Stimulated activated CD4-positive, alpha-beta T cell treated with anti-CD3 and anti-CD28 coated beads, Interleukin-15, amount 100 ng/mL, for 48 hours (primary cell): ENCODE measurements at regions not wholly inside any gene's neighbourhood (a gene's known extent, or its start where the extent isn't known, plus 50 kb on each side); places are given as distances from the start of the nearest gene placed in this dataset.
"Not testable (repeated sequence)": the region's sequence is repeated elsewhere in the genome, so short reads cannot be mapped to it uniquely, and the experiment has no call there.

Experiments
- DNase-seq, 2 donors: peaks; one replicate each; pipeline ENCODE4 v3.0.0-alpha.2; 2020; ENCODE audit warnings: low read depth in 2 of 2

- DNase-seq = no peak
Observed at GRCh38 chr2:137886083-137886831, 78.0 kb upstream of the HNMT start.

- no peak for DNase-seq
Observed at GRCh38 chr2:137888845-137889244, 75.4 kb upstream of the HNMT start.

GRCh38 chr2:137892739-137893138 is 71.5 kb upstream of the HNMT start:
- DNase-seq = no peak

- no peak for DNase-seq
Observed at GRCh38 chr2:137893145-137893544, 71.1 kb upstream of the HNMT start.

GRCh38 chr2:137896467-137896866 is 67.8 kb upstream of the HNMT start:
- no peak for DNase-seq

- DNase-seq = no peak
Observed at GRCh38 chr2:137897082-137897481, 67.2 kb upstream of the HNMT start.

- DNase-seq = no peak
Observed at GRCh38 chr2:137900421-137901141, 63.7 kb upstream of the HNMT start.

- no peak for DNase-seq
Observed at GRCh38 chr2:137910641-137911040, 53.6 kb upstream of the HNMT start.

GRCh38 chr2:137912371-137912770 is 51.9 kb upstream of the HNMT start:
- no peak for DNase-seq

- no peak for DNase-seq
Observed at GRCh38 chr2:137913169-137913568, 51.1 kb upstream of the HNMT start.

- DNase-seq = not testable (repeated sequence)
Observed at GRCh38 chr2:137913648-137914047, 50.6 kb upstream of the HNMT start.
